DMS53 treated with DMSO at 0.1 percent for 48 hours (cell line): ENCODE measurements at regions not wholly inside any gene's neighbourhood (a gene's known extent, or its start where the extent isn't known, plus 50 kb on each side); places are given as distances from the start of the nearest gene placed in this dataset.
"Not testable (repeated sequence)": the region's sequence is repeated elsewhere in the genome, so short reads cannot be mapped to it uniquely, and the experiment has no call there.

Experiments
- DNase-seq: peaks from one replicate; lab custom pipeline; 2025; ENCODE audit not compliant: unreplicated experiment; lab: John Stamatoyannopoulos, UW

- not testable (repeated sequence) for DNase-seq
Measured at GRCh38 chr13:66072097-66072496, 1158.0 kb downstream of the PCDH9 start.

GRCh38 chr13:66071608-66072007 is 1158.5 kb downstream of the PCDH9 start:
- no peak for DNase-seq

DNA sequence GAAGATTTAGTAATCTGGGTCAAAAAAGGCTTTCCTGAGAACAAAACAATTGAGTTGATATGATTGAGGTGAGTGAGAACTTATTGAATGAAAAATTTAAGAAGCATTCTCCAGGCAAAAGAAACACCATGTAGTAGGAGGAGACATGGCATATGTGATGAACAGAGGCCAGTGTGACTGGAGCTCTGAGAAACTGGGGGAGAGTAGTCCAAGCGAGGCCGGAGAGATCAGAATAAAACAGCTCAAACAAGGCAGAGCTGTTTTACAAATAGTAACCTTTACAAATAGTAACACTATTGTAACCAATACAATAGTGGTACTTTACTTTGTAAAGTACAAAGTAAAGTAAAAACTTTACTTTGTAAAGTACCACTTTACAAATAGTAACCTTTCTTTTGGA is 1159.1 kb downstream of the PCDH9 start:
- no peak for DNase-seq

GRCh38 chr13:66069570-66069969 is 1160.6 kb downstream of the PCDH9 start:
- DNase-seq = no peak

- DNase-seq = no peak
Measured at GRCh38 chr13:66068683-66069082, 1161.5 kb downstream of the PCDH9 start.

- DNase-seq = no peak
Measured at GRCh38 chr13:66048888-66049287, 1181.2 kb downstream of the PCDH9 start.

GRCh38 chr13:66040506-66040905 is 1189.6 kb downstream of the PCDH9 start:
- no peak for DNase-seq

GRCh38 chr13:66037096-66037495 is 1193.0 kb downstream of the PCDH9 start:
- DNase-seq = no peak

- DNase-seq = no peak
Measured at GRCh38 chr13:66036636-66037035, 1193.5 kb downstream of the PCDH9 start.

GRCh38 chr13:66036024-66036614 is 1194.0 kb downstream of the PCDH9 start:
- no peak for DNase-seq

DNA sequence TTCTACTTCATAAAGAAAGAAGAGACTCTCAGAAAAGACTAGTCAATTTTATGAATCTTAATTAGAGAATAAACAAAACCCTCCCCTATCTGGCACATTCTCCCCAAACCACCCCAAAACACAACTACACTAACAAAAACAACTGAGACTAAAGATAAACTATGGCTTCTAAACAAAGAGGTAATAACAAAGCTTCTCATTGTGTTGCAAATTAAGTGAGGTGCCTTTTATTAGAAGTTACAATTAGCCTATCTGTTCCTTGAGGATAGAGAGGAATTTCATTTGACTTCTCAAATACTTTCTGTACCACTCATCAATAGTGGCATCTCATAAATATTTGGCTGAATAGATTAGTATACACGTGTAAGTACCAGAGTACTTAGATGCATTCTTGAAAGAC is 1196.2 kb downstream of the PCDH9 start:
- DNase-seq = no peak

- no peak for DNase-seq
Measured at GRCh38 chr13:66021846-66022245, 1208.3 kb downstream of the PCDH9 start.

DNA sequence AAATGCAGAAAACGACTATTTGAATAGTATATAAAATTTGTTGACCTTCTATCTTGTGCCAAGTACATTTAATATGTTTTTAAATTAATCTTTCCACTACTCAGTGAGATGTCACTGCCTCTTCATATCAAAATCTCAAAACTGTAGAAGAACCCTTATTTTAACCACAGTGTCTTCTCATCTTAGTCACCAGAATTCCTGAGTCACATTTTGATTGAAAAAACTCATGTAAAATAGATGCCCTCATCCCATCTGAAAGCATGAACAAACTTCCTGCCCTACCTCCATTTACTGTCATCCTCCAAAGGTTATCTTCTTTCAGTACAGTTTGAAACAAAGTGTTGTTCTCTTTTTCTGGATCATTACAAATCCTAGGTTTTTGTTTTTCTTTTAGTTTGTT is 1215.4 kb downstream of the PCDH9 start:
- DNase-seq = no peak

- no peak for DNase-seq
Measured at GRCh38 chr13:66009241-66009640, 1220.9 kb downstream of the PCDH9 start.

- no peak for DNase-seq
Measured at GRCh38 chr13:66003558-66003957, 1226.6 kb downstream of the PCDH9 start.

DNA sequence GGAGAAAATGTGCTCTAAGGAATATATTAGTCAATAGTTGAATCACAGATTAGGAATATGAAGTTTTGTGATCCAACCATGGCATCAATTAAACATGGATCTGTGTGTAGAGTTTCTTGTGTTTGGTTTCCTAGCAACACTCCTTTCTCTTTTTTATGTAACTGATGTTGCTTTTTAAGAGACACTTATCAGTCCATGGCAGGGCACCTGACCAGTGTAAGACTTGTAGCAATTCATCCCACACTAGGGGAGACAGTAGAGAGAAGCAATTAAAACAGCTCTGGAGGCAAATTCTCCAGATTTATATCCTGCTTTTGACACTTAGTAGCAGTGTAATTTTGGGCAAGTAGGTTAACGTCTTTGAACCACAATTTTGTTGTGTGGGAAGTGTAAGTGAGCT is 1229.0 kb downstream of the PCDH9 start:
- DNase-seq = no peak

- no peak for DNase-seq
Measured at GRCh38 chr13:65999411-65999810, 1230.7 kb downstream of the PCDH9 start.

DNA sequence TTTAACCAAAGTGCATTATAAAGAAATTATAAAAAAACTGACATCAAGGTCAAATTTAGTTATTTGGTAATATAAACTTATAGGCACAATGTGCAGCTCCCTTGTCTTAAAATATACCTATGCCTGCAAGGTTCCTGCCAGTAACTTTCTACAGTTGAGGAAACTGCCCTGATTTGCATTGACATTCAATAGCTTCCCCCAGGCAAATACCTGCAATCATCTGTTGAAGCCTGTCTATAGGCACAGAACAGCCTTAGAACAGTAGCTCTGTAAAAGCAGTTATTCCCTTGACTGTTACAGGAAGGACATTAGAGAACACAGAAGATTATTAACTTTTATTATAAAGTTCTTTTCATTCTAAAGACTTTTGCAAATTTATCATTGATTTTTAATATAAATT is 1239.5 kb downstream of the PCDH9 start:
- no peak for DNase-seq

DNA sequence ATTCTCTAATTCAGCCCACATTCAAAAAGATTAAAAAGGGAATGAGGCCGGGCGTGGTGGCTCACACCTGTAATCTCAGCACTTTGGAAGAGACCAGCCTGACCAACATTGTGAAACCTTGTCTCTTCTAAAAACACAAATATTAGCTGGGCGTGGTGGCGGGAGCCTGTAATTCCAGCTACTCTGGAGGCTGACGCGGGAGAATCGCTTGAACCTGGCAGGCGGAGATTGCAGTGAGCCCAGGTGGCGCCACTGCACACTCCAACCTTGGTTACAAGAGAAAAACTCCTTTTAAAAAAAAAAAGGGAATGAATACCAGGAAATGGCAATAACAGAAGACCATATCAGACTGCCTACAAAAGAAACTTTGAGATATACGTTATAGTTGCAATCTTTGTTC is 1244.5 kb downstream of the PCDH9 start:
- no peak for DNase-seq

DNA sequence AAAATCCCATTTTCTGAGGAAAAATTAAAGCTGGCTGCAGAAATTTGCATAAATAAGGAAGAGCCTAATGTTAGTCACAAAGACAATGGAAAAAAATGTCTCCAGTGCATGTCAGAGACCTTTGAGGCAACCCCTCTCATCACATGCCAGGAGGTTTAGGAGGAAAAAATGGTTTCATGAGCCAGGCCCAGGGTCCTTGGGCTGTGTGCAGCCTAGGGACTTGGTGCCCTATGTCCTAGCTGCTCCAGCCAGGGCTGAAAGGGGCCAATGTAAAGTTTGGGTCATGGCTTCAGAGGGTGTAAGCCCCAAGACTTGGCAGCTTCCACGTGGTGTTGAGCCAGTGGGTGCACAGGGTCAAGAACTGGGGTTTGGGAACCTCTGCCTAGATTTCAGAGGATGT is 1252.6 kb downstream of the PCDH9 start:
- no peak for DNase-seq

GRCh38 chr13:65971541-65971940 is 1258.6 kb downstream of the PCDH9 start:
- DNase-seq = no peak

DNA sequence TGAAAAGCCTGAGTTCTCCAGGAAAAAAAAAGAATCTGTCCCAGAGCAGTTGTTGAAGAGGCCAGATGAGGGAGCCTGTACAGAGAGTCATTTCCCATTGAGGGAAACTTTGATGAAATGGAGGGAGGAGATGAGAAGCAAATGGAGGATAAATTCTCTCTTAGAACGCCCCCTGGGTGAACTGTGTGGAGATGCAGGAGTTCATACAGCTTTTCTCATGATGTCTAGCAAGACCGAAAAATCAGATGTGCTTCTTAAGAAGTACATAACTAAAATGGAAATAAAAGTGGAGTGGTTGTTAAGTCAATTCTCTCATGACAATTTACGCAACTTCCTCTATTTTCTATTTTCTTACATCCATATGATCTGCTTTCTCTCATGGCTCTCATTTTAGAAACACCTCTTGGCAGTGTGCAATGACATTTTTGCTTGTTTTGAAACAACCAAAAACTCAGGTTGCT is 1263.1 kb downstream of the PCDH9 start:
- DNase-seq = peak; percentile 4

DNA sequence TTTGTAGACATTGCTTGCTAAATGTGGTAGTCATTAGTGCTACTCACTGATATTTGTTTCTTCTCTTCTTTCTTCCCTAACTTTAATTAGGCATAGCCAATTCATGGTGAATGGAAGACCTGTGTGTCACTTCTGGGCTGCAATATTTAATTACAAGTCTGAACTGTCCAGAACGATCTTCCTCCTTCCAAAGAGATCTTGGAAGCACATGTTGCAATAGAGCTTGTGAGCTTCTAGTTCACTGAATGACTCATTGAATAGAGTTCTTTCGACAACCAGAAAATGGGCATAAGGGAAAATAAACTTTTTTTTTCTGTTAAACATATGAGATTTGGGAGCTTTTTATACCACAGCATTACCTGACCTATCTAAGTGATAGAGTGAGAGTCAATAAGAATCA is 1264.6 kb downstream of the PCDH9 start:
- DNase-seq = no peak

DNA sequence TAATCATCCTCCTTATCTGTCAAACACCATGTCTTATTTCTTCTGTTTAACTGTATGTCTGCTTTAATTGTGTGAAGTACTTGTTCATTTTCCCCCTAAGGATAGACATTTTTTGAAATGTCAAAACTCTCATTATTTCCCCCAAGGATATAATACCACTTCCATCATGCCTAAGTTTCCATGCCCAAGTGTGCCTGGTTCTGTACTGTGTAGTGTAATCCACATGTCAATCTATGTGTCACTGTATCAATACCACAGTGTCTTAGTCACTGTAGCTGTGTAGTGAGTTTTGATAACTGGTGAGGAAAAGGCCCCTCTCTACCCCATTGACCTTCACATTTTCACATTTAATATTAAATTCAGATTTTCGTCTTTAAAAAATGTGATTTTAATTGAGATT is 1265.5 kb downstream of the PCDH9 start:
- DNase-seq = no peak
